TTC549 (cell line): ENCODE measurements at regions not wholly inside any gene's neighbourhood (a gene's known extent, or its start where the extent isn't known, plus 50 kb on each side); places are given as distances from the start of the nearest gene placed in this dataset.
"Not testable (repeated sequence)": the region's sequence is repeated elsewhere in the genome, so short reads cannot be mapped to it uniquely, and the experiment has no call there.

Experiments
- FAIRE-seq: peaks from 2 replicates; lab custom pipeline; 2012; peaks lifted over from hg19 to GRCh38; lab: Jason Lieb, UNC

DNA sequence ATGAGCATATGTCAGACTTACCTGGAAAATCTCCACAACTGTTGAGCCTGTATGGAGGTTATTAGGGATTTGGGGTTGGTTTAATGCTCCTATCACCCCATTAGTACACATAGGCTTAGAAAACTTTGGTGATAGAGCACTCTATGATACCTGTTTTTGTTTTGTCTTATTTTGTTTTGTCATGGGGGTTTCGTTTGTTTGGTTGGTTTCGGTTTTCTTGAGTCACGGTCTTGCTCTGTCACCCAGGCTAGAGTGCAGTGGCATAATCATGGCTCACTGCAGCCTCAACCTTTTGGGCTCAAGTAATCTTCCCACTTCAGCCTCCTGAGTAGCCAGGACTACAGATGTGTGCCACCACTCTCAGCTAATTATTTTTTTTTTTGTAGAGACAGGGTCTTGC is 70.0 kb downstream of the MZT1 start:
- no peak for FAIRE-seq

DNA sequence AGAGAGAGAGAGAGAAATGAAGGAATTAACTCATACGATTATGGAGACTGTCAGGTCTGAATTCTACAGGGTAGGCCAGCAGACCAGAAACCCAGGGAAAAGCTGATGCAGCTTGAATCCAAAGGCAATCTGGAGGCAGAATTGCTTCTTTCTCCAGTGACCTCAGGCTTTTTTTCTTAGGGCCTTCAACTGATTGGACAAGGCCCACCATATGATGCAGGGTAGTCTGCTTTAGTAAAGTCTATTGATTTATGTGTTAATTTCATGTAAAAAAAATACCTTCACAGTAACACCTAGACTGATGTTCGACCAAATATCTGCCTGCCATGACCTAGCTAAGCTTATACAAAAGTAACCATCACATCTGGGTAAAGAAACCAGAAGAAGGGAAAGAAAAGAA is 71.1 kb downstream of the MZT1 start:
- no peak for FAIRE-seq

DNA sequence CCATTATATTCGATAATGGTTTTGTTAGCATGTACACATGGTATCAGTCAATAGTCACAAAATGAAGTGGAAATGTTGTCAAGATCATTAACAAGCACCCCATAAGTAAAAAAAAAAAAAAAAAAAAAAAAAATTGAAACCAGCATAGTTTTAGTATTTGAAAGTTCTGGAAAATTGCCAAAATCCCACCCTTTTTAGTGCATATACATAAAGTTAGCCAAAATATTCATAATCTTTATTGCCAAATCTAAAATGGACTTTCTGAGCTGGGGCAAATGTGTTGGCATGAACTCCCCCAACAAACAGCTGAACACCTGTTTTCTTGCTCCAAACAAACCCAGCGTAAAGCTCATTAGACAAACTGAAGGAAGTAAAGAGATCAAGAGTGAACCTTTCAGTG is 73.9 kb downstream of the MZT1 start:
- no peak for FAIRE-seq

DNA sequence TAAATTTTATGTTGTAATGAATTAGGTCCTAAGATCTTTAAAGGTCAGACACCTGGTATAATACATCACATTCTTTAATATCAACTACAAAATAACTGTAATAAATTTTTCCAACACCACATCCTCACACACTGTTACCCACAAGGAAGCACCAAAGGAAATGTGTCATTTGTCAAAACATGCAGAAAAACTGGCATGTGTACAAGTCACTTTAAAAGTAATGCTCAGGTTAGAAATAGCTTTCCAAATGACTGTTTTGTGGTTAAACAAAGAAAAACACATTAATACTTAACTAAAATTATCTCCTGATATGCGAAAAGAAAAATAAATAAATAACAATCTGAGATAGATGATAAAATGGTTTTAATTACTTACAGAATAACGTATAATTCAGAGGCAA is 74.7 kb downstream of the MZT1 start:
- no peak for FAIRE-seq

DNA sequence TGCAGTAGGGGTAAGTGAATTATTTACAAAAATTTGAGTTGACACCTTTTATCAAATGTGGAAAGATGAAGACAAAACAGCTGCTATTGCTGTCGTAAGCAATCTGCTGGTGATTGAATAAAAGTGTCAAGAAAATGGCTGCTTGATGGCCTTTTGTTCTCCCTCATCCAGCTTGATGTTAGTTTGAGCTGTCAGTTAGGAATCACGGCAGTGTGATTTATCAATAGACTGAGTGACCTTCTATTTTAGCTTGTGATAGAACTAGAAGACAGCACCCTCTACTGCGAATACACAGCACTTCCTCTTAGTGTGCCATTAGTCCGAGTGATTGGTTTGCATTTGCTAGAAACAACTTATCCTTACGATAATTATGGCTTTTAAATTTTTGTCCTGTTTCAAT is 76.3 kb downstream of the MZT1 start:
- no peak for FAIRE-seq

DNA sequence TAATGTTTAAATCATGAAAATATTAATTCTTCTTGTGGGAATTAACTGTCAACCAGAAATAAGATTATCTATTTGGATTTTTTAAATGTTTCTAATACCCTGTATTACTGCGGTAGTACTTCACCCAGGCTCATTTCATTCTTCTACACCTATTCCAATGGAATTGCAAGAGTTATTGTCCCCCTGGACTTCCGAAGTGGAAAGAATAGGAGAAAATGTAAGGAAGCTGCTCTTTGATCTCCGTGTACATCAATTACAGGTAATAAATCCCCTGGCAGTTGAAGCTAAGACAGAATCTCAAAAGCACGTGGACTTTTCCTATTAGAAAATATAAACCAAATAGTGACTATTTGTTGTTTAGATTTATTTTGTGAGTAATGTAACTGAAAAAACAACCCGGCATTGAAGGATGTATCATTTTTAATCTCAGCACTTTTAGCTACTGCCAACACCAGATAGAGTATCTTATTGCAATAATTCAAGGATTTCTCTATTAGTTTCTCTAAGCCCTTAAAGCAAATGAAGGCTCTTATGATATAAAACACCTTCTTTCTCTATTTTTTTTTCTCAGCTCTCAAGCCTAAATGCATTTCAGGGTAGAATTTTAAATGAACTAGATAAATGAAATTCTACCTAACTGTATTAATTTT is 77.3 kb downstream of the MZT1 start:
- FAIRE-seq: no peak

DNA sequence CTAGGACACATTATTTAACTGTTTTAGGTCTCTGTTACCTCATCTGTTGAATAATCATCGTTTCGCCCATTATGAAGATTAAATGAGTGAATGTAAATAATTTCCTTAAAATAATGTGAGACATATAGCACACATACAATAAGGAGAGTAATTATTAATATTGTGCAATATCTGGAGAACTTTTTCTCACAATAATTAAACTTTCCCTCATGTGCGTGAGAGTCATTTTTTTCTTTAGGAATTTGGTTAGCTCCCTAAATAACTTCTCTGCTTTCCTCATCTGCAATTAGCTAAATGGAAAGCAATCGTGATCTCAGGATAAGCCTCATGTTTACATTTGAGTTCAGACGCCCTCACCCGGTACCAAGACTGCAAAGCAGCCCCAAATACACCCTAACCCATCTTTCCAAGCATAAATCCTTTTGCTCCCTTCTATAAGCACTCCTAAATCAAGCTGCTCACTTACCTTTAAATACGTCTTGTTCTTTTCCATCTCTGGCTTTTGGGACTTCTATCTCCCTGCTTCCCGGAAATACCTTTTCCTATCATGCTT is 78.8 kb downstream of the MZT1 start:
- no peak for FAIRE-seq

DNA sequence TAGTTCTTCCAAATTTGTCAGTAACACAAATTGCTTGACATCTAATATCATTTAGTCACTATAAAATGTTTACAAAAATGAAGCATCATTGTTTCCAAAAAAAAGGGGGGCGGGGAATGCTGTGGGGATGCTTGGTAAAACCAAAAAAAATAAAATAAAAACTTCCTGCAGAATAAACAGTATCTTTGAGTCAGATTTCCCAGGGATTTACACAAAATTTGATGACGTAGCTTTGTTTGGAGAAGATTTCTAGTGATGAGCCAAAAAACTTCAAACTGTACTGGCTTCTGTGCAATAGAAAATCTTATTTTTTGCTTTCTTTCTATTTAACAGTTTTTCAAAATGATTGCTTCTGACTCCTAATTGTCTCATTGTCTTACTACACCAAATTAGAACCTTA is 80.0 kb downstream of the MZT1 start:
- FAIRE-seq: no peak

DNA sequence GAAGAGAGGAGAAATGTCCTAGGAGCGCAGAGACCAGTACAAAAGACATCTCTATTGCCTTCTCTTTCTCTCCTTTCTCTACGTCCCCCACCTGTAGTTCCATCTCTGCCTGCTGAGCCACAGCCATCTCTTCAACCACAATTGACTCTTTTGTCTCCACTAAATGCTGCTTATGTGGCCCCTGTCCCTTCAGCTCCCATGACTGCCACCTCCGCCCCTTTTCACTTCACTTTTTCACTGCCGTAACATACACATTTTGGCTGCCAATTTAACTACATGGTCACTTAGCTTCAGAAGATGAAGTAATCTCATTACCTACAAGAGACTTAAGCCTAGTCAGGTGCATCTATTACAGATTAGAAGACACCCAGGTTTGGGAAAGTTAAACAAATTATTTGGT is 81.9 kb downstream of the MZT1 start:
- no peak for FAIRE-seq

DNA sequence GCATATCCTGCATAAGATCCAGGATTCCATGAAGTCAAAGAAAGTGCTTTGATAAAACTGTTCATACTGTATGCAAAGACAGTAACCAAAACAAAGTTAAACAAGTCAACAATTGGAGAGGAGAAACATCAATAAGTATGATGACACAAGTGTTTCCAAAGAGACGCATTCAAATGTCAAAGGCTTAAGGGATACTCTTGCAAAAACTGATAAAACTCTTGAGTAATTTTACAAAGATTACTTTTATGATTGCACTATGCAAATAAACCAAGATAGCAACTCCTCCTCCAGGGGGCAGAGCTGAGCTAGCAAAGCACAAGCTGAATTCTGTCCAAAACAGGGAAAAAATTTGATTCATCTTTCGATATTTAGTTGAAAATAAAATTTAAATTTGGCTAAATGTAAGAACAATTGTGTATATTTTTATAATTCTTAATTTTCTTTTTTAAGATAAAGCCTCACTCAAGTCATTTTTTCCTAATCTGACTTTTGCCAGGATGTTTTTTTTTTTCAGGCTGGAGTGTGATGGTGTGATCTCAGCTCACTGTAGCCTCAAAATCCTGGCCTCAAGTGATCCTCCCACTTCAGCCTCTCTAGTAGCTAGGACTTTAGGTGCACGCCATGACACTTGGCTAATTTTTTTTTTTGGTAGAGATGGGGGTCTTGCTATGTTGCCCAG is 84.0 kb downstream of the MZT1 start:
- FAIRE-seq: peak; percentile 53

DNA sequence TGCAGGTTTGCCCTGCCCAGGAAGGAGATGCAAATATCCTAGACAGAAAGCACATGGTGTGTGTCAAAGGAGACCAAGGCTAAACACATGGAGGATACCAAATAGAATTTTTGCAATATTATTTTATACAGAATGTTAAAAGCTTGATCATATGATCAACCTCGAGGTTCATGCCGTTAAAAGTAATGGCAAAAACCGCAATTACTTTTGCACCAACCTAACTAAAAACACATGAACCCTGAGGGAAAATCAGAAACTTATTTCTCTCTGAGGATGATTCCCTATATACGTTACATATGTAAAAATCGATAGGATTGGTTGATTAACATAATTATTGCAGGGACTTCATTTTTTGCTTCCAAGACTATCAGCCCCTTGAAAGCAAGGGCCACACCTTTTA is 88.1 kb downstream of the MZT1 start:
- FAIRE-seq: no peak

DNA sequence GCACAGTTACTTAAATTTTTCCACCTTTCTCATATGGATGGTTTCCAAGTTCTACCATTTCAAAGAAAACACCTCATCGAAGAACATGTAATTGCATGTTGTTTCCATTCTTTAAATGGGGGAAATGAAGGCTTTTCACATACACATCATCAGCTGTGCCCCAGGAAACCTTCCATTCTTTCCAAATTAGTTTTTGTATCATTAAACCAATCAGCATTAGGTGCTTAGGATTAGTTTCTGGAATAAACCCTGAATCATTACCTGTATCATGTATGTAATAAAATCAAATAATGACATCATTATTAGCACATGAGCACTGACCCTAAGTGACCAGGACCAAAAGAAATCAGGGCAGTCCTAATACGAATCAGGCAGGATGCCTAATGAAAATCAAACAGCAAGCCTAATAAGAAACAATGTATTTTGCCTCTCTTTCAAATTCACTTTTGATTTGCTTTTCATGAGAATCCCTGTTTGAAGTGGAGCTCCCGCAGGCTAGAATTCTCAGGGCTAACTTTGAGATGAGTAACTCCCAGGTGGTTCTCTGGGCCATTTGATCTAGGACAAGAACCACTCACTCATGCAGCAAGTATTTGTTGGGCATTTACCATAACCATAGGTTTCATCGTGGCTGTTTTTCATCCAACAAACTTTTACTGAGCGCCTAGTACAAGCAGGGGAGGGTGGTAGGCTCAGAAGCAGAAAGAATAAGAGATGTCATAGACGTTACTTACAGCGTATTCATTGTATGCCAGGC is 89.2 kb downstream of the MZT1 start:
- no peak for FAIRE-seq

DNA sequence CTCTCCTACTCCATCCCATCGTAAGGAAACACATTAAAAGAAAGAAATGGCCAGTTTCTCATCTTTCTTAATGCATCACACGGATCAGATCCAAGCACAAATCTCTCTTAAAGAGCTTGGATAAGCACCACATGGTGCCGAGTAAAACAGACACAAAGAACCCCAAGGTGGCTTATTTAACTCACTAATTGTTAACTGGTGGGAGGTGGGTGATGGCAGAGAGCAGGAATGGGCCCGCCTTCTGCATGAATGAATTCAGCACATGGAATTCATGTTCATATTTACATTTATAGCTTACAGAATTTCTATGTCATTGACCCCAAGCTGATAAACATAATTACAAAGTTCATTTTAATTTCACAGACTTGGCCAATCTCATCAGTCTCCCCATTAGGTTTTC is 89.9 kb downstream of the MZT1 start:
- no peak for FAIRE-seq

DNA sequence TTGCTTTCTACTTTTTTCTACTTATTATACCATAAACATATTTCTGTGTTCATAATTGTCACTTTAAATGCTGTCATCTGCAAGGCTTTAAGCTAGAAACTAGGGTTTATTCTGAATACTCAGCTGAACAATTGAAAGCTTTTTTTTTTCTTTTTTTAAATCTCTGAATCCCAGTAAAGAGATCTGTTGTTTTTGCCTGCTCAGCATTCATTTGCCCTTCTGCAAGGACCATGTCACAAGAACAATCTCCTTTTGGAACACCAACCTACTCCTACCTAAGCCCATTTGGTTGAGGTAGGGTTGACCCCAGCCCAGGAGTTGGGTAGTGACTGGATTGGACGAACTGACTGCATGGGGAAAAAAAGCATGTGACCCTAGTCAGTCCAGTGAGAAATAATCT is 92.6 kb downstream of the MZT1 start:
- no peak for FAIRE-seq

DNA sequence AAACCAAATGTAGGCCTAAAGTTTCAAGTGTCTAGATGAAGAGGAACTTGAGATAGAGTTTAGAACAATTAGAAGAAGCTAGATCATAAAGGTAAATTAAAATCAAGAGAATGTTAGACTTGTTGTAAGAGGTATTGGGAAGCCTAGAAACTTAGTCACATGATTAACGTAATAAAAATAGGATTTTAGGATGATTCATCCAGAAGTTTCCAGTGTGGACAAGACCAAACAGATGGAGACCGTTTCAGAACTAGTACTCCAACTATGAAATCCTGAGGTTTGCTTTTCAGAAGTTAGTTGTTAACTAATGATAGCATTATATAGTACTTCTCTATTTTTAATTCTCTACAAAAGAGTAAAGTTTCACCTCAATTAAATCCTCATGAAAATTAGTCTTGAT is 104.9 kb downstream of the MZT1 start:
- no peak for FAIRE-seq

DNA sequence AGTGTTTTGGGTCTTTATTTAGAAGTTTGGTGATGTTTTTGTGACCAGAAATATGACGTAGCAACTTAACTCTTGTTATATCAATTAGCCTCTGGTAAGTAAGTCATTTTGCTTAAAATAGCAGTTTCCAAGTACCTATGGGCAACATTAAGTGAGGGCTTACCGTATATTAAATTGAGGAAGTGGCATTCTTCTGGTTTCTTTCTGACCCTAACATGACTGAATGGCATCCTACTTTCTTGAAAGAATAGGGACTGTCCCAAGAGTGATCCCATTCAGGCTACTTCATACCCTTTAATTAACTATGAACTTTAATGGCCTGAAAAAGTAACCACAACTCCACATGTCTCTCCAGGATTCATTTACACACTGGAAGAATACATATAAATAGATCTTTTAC is 106.6 kb downstream of the MZT1 start:
- FAIRE-seq: no peak

DNA sequence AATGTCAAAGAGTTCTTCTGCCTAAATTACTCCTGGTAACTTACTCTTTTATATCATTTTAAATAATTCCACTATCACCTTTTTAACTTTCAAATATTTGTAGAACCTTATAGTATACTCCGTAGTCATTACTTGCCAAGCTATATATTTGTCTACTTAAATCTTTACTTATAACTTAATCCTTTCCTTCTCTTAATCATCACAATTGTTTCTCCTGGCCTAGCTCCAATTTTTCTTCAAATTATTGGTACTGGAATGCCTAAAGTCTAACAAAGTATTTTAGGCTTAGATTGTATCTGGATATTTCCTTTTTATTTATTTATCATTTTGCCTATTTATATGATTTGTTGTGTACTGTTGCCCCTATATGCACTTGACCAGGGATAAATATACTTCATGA is 109.5 kb downstream of the MZT1 start:
- FAIRE-seq: no peak

DNA sequence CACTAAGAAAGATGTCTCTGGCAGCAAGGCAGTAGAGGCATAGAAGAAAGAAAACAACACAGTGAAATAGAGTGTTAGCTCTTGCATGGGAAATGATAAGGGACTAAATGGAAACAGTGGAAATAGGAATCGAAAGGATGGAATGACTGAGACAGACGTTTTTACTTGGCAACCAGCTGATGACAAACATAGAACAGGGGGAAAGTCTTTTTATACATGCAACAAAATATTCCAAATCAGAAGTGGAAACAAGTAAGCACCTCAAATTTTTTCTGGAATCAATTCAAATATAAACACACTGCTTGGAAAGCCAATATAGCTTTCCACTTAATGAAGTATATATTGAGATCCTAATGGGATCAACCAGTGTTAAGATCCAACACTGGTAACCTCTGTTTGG is 110.2 kb downstream of the MZT1 start:
- no peak for FAIRE-seq

DNA sequence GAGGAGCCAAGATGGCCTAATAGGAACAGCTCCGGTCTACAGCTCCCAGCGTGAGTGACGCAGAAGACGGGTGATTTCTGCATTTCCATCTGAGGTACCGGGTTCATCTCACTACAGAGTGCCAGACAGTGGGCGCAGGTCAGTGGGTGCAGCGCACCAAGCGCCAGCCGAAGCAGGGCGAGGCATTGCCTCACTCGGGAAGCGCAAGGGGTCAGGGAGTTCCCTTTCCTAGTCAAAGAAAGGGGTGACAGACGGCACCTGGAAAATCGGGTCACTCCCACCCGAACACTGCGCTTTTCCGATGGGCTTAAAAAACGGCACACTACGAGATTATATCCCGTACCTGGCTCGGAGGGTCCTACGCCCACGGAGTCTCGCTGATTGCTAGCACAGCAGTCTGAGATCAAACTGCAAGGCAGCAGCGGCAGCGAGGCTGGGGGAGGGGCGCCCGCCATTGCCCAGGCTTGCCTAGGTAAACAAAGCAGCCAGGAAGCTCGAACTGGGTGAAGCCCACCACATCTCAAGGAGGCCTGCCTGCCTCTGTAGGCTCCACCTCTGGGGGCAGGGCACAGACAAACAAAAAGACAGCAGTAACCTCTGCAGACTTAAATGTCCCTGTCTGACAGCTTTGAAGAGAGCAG is 117.1 kb downstream of the MZT1 start:
- not testable (repeated sequence) for FAIRE-seq

DNA sequence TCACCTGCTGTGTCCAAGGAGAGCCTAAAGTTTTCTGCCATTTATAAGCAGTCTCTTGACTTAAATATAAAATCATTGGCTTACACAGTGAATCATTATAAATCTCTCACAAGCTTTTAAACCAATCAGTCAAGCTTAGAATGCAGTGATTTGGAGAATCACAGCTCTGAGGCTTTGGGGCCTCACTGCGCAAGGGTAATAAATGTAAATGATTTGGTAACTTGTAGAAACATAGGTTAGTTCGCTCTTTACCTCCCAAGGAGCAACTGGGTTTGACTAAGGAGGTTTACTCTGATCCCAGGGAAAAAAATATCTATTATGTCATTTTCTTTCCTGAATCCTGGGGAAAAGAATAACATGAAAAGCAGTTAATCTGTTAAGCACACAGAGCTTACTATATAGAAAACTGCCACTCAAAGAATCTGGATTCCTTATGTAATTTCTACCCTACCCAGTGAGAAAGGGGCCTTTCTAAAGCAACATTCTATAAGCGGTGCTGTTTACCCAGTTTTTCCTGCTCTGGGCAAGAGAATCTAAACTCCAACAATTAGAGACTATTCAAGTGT is 128.2 kb downstream of the MZT1 start:
- no peak for FAIRE-seq

DNA sequence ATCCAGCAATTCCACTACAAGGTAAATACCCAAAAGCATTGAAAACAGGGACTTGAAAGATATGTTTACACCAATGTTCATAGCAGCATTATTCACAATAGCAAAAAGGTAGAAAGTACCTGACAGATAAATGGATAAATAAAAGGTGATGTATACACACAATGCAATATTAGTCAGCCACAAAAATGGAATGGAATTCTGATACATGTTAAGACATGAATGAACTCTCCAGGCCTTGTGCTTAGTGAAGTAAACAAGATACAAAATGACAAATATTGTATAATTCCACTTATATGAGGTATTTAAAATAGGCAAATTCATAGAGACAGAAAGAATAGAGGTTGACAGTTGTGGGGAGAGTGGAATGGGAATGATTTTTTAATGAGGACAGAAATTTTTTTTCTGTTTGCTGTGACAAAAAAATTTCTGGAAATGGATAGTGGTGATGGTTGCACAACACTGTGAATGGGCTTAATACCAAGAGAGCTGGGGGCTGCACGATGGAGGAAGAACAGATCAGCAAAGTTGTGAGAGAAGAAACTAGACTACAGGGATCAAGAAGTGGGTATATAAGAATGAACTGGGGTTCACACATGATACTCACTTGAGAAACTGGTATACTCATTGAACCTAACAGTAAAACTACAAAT is 137.2 kb downstream of the MZT1 start:
- FAIRE-seq: no peak

DNA sequence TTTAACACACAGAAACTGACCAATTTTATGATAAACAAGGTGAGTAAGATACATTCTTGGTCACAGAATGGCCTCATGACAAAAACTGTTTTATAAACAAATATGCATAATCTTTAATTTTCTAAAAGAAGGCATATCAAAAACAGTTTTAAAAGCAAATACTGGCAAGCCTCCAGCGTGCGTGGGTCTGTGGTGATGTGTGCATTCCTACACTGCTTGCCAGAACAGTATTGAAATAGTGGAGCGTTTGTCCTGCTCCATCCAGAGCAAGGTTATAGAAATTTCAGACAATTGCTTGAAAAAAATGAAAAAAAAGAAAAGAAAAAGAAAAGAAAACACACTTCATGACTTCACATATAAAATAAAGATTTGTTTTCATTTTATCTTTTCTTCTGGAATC is 140.9 kb downstream of the MZT1 start:
- no peak for FAIRE-seq
